Fibroblast of lung (primary cell): ENCODE measurements at regions not wholly inside any gene's neighbourhood (a gene's known extent, or its start where the extent isn't known, plus 50 kb on each side); places are given as distances from the start of the nearest gene placed in this dataset.

Source experiments
- EZH2 ChIP-seq: IDR thresholded peaks from 2 replicates; pipeline ENCODE4 v1.5.1; 2012; ENCODE audit warnings: low read length, control low read depth, mild to moderate bottlenecking; ENCODE audit errors: missing control alignments
- TF ChIP-seq, protein P1 (sequence below), 2 donors: IDR thresholded peaks in 1 of 2; conservative IDR thresholded peaks in 1 of 2; 1 replicate in 1 of 2; 2 replicates in 1 of 2; pipeline ENCODE4 v1.5.1; 2011 to 2012; ENCODE audit warnings: low read length in 2 of 2, control low read depth in 1 of 2, inconsistent platforms in 1 of 2, low read depth in 1 of 2, mild to moderate bottlenecking in 1 of 2

DNA sequence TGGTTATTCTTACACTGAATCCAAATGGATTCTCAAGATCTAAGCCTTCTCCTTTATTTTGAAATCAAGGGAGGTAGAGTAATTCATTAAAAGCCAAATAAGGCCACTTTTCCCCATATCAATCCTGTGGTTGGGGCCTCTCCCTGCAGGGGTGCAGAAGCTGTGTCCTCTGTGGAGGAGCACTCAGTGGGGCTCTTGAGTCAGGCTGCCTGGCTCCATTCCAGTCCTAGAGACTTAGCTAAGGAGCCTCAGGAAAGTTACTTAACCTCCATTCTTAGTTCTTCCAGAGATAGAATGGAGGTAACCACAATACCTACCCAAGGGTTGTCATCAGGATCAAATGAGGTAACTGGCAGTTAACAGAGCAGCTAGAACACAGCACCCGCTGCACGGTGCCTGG, 564.3 kb downstream of the CMPK2 start:
- TF ChIP-seq EZH2 = no peak
- TF ChIP-seq, protein P1, sequence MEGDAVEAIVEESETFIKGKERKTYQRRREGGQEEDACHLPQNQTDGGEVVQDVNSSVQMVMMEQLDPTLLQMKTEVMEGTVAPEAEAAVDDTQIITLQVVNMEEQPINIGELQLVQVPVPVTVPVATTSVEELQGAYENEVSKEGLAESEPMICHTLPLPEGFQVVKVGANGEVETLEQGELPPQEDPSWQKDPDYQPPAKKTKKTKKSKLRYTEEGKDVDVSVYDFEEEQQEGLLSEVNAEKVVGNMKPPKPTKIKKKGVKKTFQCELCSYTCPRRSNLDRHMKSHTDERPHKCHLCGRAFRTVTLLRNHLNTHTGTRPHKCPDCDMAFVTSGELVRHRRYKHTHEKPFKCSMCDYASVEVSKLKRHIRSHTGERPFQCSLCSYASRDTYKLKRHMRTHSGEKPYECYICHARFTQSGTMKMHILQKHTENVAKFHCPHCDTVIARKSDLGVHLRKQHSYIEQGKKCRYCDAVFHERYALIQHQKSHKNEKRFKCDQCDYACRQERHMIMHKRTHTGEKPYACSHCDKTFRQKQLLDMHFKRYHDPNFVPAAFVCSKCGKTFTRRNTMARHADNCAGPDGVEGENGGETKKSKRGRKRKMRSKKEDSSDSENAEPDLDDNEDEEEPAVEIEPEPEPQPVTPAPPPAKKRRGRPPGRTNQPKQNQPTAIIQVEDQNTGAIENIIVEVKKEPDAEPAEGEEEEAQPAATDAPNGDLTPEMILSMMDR (conservative IDR thresholded peaks at IDR 0.05 in 1 of 2, IDR thresholded peaks at IDR 0.05 in 1 of 2; ENCODE audit: low read depth in 1 of 2, low read length in 2 of 2) = no peak
